Hematopoietic multipotent progenitor cell treated with erythropoietin and hydrocortisone succinate and interleukin-3 and kit ligand, for 6 days (in vitro differentiated cells): ENCODE measurements at regions not wholly inside any gene's neighbourhood (a gene's known extent, or its start where the extent isn't known, plus 50 kb on each side); places are given as distances from the start of the nearest gene placed in this dataset.

ENCODE experiments used
- DNase-seq: peaks from one replicate; pipeline ENCODE4 v3.0.0-alpha.2; 2015

DNA sequence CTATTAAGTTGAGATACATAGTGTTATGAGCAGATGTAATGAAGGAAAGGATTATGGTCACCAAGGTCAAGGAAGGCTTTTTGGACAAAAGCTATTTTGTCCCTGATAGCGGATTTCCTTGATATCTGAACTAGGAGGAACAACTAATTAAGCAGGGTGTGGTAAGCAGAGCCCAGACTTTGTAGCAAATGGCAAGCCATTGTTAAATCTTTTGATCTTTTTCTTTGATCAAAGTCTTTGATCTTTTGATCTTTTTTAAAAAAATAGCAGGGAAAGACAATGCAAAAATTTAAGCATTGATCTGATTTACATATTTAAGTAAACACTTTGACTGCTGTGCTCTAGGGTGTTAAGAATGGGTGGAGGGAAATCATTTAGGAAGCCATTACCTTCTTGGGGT is 1242.0 kb downstream of the MAT2B start:
- no peak for DNase-seq

DNA sequence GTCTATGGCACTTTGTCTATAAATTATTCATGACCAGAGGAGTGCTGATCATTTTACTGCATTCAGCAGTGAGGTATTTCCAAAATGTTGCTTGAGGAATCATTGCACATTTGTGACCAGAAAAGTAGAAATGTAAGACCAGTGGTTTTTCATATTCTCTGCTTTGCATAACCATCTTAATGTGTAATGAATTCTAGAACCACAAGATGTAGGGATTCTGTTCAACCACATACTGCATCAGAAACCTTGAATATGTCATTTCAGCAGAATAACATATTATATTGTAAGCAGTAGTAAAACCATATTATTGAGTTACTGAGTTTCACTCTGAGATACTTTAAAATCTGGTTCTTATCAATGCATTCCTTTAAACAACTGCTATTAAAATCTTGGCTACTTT is 1243.4 kb downstream of the MAT2B start:
- DNase-seq, result no peak

GRCh38 chr5:164753434-164753833 is 1248.0 kb downstream of the MAT2B start:
- no peak for DNase-seq

- DNase-seq, result no peak
Measured at GRCh38 chr5:164763206-164763605, 1257.8 kb downstream of the MAT2B start.

DNA sequence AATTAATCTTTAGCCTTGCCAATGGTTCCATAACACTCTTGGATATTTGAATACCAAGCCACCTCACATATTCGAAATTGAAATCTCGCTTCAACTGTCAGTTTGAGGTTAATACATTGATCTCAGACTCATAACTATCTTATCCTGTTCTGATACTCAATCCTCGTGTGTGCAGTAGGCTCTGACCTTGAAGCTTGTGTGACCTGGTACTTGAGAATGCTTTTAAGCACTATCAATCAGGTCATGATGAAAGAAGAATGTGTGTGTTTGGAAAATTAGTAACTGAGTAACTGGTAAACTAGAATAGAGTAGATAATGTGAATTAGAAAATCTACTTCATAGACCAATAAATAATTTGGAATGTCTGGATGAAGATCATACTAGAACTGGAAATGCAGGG is 1266.7 kb downstream of the MAT2B start:
- DNase-seq, result no peak

DNA sequence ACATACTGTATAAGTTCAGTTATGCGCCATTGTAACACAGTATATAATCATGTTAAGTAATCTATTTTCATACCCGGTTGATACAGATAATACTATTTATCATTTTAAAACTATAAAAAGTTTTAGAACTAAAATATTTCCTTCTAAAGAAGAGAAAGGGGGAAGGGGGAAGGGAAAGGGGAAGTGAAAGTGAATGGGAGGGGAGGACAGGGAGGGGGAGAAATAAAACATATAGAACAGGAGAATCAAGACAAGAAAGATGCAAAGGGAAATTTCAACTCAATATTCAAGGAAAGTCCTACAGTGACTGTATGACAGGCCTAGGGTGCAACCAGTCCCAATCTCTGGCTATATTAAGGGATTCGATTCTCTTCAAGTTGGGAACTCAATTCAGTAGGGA is 1278.8 kb downstream of the MAT2B start:
- no peak for DNase-seq

GRCh38 chr5:164798110-164798509 is 1292.7 kb downstream of the MAT2B start:
- no peak for DNase-seq

GRCh38 chr5:164799391-164799790 is 1294.0 kb downstream of the MAT2B start:
- no peak for DNase-seq

GRCh38 chr5:164801910-164802309 is 1296.5 kb downstream of the MAT2B start:
- DNase-seq, result no peak

DNA sequence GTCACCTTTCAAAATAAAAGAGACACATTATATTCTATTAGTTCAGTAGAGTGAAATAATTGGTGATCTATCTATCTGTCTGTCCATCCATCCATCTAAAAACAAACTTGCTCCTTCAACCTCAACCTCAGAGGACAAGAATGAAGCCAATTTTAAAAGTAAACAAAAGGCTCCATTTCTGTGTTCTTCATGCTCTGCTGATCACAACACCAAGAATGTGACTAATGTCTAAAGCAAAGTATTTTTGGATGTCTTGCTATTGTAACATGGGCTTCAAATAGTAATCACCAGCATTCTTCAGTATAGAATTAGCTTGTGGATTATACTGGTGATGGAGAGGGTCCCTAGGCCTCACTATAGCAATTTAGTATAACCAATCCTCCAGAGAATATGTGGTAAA is 1304.4 kb downstream of the MAT2B start:
- no peak for DNase-seq

DNA sequence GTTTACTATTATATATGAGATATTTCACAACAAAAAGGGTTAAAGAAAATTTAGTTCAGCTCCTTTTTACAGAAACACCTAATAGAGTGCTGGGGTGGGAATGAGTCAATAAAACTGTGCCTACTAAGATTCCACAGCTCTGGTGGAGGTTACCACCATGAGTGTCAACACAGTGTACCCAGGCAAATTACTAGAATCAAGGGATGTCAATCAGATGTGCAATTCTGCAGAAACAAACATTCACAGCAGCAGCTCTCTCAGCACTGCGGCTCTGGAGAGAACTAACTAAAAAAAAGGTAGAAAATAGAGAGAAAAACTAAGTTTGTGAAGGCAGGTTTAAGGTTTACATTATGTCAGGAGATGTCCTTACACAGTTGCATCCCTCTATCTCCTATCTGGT is 1313.0 kb downstream of the MAT2B start:
- DNase-seq, result no peak

DNA sequence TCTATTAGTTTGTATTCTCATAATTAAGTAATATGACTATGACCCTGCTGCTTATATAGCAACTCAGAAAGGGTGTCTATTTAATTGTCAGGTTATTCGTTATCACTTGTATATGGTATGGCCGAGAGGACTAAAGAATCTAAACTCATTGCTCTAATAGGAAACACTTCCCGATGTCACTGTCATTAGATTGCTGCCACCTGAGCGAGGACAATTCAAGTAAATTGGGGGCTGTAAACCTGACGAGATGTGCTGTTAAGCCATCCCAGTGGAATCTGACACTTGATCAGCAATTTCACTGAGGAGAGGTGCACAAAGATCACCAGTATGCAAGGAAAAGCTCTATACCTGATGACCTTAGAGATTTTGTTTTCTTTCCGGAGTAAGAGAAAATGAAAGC is 1319.3 kb downstream of the MAT2B start:
- no peak for DNase-seq

DNA sequence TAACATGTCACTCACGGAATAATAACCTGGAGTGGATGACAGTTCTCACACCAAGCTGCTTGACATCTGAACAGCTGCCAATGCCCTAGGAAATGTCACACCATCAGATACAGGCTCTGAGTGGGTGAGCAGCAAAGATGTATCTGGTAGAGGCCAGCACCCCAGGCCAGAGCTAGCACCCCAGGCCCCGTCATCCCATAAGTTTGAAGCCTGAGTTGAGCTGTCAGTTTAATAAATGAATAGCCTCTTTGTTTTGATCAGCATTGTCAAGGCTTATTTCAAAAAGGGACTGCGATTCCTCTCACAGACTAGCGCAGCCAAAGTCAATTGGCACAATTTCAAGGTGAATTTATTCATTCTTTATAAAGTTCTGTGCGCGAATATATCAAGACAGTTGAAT is 1327.1 kb downstream of the MAT2B start:
- DNase-seq, result no peak

DNA sequence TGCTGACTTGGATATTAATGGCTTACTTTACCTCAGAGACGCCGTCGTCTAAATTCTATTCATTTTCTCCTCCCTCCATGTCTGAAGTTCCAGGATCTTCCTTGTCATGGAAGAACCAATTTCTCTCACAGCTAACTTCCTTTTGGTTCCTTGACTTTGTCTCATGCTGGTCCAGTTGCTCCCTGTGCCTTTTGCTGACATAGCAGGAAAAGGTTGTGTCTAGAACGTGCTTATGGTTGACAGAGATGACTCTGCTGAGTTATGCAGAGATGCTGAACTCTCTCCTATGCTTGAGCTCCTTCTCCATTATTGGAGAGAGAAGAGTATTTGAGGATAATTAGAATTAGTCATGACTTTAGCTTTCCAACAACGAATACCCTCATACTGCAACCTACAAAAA is 1338.9 kb downstream of the MAT2B start:
- DNase-seq, result no peak

GRCh38 chr5:164860896-164861295 is 1355.5 kb downstream of the MAT2B start:
- DNase-seq, result no peak

- DNase-seq, result no peak
Measured at GRCh38 chr5:164861610-164862009, 1356.2 kb downstream of the MAT2B start.

DNA sequence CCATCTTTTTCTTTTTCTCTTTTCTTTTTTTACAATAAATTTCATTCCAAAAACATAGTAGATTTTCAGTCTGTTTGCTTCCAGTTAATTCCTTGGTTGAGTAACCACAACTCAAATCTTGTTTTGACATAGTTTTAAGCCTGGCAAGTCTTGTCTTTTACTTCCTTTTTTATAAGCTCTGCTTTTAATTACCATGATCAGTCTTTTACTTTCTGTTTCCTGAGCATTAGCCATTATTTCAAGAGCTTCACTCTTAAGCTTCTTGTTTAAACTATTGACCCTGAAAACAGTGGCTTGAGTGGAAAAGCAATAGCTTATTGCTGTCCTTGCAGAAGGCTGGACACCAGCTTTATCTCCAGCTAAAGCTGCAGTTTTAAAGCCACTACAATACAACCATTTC is 1363.3 kb downstream of the MAT2B start:
- DNase-seq, result peak; percentile 4

DNA sequence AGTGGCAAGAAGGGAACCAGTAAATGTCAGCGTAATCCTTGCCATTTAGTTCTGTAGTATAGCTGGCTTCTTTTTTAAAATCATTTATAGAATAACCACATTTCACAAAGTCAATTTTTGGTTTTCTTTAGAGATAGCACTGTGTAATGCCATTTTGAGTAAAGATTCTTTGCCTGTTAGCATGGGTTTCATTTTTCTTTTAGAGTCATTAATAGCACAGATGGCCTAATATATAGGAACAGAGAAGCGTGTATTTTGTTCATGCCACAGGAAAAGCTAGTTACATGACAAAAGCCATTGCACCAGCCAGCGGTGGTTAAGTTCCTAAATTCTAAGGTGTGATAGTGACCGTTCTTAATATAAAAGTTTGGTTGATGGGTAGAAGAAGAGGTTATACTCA is 1363.9 kb downstream of the MAT2B start:
- no peak for DNase-seq

DNA sequence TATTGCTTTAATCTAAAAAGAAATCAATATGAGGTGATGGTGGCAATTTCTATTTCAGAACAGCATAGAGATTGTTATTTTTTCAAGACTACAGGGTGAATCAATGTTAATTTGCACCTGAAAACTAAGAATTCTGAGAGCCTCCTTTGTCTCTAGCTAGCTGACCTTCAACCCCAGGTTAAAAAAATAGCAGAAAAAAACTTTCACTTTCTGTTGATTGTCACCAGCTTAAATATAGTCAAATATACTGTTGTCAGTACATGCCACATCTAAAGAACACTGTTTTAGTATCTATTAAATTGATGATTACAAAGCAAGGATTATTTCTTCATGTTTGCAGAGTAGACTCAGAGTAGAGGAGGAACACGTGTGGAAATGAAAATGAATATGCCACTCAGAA is 1371.4 kb downstream of the MAT2B start:
- DNase-seq, result no peak

- no peak for DNase-seq
Measured at GRCh38 chr5:164881442-164881841, 1376.0 kb downstream of the MAT2B start.

- DNase-seq, result no peak
Measured at GRCh38 chr5:164885179-164885578, 1379.8 kb downstream of the MAT2B start.

GRCh38 chr5:164893071-164893470 is 1387.7 kb downstream of the MAT2B start:
- no peak for DNase-seq

- no peak for DNase-seq
Measured at GRCh38 chr5:164898705-164899104, 1393.3 kb downstream of the MAT2B start.

DNA sequence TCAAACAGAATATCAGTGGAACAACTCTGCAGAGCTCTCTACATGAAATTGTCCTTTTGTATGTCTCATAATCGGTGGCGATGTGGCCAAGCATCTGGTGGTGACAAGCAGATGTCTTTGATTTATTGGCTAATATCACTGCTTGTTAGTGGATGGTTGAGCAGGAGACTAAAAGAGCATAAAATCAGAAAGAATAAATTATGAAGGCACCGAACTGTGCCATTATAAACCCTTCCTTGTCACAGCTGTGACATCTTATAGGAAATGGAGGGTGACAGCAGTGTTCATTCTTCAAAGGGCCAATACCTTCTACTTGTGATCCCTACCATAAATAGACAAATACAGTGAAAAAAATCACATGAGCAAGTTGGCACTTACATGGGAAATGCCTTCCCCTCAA is 1404.3 kb downstream of the MAT2B start:
- DNase-seq, result no peak

DNA sequence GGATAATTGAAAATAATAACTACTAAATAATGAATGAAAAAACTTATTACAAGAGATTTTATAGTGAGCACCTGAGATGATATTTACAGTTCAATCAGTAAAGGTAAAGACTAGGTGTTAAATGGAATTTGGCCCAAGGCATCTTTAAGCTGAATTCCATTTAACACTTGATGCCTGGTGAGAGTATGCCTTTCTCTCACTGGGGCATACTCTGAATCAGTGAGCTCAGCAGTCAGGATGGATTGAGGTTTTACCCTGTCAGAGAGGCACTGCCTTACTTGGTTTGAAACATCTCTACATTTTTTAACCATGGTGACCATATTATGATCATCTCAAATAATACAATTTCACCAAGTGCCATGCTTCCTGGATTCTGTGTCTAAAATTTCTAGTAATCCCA is 1416.3 kb downstream of the MAT2B start:
- DNase-seq, result no peak

DNA sequence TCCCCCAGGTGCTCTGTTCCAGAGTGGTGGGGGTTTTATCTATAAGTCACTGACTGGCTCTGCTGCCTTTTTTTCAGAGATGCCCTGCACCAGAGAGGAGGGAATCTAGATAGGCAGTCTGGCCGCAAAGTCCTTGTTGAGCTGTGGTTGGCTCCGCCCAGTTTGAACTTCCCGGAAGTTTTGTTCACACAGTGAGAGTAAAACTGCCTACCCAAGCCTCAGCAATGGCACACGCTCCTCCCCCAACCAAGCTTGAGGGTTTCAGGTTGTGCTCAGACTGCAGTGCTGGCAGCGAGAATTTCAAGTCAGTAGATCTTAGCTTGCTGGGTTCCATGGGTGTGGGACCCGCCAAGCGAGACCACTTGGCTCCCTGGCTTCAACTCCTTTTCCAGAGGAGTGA is 1428.6 kb downstream of the MAT2B start:
- DNase-seq, result no peak
